CD4-positive, alpha-beta T cell treated with Interferon gamma for 1 hour (primary cell): ENCODE measurements at regions not wholly inside any gene's neighbourhood (a gene's known extent, or its start where the extent isn't known, plus 50 kb on each side); places are given as distances from the start of the nearest gene placed in this dataset.
"Not testable (repeated sequence)": the region's sequence is repeated elsewhere in the genome, so short reads cannot be mapped to it uniquely, and the experiment has no call there.

Experiments
- DNase-seq: peaks from one replicate; pipeline ENCODE4 v3.0.0-alpha.2; 2020

DNA sequence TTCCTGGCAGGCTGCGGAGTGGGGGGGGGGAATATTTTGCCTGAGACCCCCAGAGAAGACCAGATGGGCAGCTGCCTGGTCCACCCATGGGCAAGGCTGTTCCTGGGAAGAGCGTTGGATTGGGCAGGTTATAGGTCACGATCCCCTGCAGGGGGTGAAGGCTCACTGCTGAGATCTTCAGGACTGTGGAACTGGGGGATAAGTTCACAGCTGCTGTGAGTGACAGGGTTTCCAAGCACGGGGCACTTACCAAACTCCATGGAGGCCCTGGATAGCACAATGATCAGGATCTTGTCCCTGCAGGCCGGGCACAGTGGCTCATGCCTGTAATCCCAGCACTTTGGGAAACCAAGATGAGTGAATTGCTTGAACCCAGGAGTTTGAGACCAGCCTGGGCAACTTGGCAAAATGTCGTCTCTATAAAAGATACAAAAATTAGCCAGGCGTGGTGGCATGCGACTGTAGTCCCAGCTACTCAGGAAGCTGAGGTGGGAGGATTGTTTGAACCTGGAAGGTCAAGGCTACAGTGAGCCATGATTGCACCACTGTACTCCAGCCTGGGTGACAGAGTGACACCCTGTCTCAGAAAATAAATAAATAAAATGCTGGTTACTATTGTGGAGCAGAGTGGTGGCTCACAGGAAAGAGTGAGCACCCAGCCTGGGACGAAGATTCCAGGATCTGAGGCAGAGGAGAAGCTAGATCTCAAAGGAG lies 68.0 kb upstream of the HELT start:
- no peak for DNase-seq

DNA sequence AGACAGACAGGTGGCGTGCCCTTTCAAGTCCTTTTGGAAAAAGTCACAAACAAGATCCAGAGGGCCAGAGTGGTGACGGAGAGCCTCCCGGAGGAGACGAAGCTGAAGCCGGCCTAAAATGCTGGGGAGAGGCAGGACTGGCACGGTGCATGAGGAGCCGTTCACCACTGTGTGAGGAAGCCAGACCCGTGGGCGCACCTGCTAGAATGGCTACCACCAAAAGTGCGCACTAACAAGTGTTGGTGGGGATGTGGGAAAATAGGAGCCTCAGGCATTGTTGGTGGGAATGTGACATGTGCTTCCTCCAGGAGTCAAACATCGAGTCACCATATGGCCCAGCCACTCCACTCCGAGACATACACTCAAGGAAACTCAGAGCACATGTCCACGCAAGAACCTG lies 67.4 kb upstream of the HELT start:
- no peak for DNase-seq

DNA sequence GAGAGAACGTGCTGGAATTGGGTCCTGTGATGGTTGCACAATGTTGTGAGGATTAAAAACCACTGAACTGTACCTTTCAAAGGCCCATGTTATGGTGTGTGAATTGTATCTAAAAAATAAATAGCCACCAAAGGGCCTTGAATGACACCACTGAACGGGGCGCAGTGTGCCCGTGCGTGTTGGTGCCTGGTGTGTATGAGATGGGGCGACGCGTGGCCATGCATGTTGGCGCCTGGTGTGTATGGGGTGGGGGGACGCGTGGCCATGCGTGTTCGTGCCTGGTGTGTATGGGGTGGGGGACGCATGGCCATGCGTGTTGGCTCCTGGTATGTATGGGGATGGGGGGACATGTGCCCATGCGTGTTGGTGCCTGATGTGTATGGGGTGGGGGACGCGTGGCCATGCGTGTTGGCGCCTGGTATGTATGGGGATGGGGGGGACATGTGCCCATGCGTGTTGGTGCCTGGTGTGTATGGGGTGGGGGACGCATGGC lies 66.6 kb upstream of the HELT start:
- DNase-seq: no peak

GRCh38 chr4:184952522-184952921 lies 65.8 kb upstream of the HELT start:
- no peak for DNase-seq

DNA sequence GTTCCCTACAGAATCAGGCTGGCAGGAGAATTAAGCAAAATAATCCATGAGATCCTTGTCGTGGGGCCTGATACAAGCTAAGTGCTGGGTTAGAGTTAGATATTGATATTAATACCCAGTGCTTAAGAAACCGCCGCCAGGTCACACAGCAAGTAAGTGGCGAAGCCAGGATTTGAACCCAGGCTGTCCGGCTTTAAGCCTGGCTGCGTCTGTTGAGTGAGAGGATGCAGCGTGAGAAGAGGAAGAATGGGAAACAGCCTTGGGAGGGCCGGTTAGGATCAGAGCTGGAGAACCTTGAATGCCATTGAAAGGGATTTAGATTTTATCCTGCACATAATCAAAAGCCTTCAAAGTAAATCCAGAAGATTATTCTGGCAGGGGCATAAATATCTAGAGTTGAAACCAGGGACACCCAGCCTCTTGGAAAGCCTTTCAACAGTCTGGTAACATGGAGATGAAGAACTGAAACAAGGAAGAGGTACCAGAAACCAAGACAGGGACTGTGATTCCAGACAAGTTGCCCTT lies 64.8 kb upstream of the HELT start:
- no peak for DNase-seq

DNA sequence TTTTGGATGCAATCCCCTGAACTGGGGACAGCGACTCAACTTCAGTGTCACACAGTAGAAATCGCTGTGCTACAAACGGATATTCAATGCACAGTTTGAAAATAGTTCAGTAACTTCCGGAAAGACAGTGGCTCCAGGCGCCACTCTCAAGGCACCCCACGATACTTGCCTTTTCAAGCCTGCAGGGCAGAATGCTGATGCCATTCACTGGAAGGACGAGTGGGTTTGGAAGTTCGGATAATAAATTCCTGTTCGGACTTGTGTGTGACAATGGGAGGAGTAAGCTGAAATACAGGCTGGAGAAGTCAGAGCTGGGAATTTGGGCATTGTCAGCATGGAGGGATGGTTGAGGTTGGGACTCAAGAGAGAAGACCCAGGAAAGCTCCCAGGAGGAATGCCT lies 64.3 kb upstream of the HELT start:
- no peak for DNase-seq

DNA sequence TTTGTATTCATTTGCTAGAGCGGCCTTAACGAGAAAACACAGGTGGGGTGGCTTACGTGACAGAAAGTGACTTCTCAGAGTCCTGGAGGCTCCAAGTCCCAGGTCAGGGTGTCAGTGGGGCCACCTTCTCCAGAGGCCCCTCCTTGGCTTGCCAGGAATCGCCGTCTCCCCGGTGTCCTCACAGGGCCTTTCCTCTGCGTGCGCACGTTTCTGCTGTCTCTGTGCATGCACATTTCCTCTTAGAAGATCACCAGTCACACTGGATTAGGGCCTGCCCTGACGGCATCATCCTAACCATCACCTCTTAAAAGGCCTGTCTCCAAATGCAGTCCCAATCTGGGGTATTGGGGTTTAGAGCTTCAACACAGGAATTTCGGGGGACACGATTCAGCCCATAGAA lies 63.8 kb upstream of the HELT start:
- no peak for DNase-seq

GRCh38 chr4:184955116-184955515 lies 63.2 kb upstream of the HELT start:
- DNase-seq: no peak

DNA sequence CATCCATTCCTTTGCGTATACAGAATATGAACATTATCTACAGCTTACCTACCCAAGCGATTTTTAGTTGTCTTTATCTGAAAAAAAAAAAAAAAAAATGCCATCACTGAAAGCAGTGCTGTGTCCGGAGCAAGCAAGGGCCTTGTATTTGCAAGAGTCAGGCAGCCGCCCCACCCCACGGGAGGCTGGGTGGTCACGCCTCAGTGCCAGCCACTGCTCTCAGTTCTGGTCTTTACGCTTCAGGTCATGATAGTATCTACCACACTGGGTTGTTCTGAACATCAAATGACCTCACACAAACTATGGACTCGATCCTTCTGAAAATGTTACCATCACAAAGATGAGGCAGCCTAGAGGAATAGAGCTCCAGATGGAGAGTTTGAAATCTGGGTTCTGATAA lies 62.7 kb upstream of the HELT start:
- no peak for DNase-seq

DNA sequence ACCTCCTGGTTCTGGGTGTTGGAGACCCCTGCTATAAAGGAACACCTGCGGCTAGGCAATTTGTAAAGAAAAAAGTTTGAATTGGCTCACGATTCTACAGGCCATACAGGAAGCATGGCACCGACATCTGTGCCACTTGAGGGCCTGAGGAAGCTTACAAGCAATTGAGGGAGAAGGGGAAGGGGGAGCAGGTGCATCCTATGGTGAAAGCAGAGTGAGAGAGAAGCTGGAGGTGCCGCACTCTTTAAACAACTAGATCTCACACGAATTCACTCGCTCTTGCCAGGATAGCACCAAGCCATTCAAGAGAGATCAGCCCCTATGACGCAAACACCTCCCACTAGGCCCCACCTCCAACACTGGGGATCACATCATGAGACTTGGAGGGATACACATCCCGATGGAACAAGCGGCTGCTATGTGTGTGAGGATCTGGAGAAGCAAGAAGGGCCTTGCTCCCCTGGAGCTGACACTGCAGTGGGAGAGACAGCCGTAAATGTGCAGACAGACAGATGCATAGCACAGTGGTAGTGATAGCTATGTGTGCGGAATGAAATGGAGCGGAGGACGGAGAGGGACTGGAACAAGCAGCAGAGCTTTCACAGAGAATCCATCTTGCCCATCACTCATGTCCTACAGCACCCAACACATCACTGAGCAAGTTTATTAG lies 60.7 kb upstream of the HELT start:
- no peak for DNase-seq

DNA sequence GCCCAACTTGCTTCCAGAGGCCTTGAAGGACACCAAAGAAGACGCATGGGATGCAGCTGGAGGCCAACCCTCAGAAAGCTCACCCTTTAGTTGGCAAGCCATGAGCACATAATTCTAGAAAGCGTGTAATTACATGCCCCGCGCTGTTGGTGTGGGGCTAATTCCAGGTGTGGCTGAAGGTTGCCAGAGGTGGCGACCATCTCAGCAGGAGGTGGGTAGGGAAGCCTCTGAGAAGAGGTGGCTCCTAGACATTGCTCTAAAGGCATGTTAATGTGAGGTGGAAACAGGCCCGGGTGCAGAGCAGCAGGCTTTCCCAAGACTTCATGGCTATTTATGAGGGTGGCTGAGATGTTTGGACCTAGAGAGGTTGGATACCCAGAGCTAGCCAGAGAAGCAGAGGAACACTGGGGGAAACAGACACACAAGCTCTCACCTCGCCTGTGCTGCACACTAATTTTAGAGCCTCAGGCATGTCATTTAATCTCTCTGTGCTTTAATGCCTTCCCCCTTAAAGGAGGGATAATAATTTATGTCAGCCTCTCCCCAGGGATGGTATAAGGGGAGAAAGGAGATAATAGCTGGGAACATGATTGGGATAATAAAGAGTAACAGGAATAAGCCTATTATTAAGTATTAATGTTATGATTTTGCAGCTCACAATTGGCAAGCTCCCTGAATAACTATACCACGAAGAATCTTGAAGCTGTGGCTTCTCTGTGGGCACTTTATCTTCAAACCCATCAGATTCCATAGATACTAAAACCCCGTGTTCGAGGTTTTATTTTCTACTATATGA lies 60.0 kb upstream of the HELT start:
- DNase-seq: no peak

DNA sequence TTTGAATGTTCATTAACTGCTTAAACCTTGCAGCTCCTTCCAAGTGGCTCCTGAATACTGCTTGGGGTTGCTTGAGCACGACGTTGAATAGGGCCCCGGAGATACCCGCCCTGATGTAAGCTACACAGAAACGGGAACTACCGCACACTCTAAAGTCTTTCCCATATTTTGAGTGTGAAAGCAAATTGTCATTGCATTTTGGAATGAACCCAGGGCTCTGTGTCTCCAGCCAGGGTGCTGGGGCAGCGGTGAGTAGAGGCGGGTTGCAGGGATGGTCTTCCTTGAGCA lies 59.4 kb upstream of the HELT start:
- no peak for DNase-seq

- DNase-seq: no peak
Observed at GRCh38 chr4:184959309-184959708, 59.0 kb upstream of the HELT start.

DNA sequence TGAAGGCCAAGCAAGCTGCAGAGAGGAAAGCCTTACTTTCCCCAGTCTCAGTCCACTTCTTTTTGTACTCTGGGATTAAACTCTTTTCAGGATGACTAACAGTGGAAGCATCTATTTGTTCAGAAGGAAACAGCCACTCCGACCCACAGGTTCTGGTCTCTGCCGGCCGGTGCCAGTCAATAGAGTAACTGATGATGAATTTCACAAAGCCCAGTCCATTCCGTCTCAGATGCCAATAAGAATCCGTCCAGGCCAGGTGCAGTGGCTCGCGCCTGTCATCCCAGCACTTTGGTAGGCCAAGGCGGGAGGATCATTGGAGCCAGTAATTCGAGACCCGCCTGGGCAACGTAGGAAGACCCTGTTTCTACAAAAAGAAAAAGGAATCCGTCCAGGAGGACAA lies 58.5 kb upstream of the HELT start:
- DNase-seq: no peak

DNA sequence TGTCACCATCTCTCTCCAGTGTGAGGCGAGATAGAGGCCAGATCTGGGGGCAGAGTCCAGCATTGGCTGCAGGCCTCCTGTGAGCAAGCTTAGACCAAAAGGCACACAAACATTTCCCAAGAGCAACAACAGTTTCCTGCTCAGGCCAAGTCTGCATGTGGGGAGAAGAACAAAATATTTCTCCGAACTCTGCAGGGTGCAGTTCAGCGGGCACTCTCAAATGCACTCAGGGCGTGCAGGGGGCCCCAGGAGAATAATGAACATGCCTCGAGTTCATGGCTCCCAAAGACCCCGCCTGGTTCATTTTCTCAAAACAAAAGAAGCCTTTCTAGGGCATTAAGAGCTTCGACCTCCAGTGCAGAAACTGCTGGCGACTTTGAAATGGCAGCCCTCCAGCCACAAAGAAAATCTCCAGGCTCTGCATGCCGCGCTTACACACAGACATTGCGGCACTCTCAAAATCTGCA lies 57.8 kb upstream of the HELT start:
- no peak for DNase-seq

- DNase-seq: no peak
Observed at GRCh38 chr4:184961660-184962059, 56.6 kb upstream of the HELT start.

GRCh38 chr4:184962125-184962638 lies 56.1 kb upstream of the HELT start:
- no peak for DNase-seq

- DNase-seq: not testable (repeated sequence)
Observed at GRCh38 chr4:184965230-184966050, 52.9 kb upstream of the HELT start.

DNA sequence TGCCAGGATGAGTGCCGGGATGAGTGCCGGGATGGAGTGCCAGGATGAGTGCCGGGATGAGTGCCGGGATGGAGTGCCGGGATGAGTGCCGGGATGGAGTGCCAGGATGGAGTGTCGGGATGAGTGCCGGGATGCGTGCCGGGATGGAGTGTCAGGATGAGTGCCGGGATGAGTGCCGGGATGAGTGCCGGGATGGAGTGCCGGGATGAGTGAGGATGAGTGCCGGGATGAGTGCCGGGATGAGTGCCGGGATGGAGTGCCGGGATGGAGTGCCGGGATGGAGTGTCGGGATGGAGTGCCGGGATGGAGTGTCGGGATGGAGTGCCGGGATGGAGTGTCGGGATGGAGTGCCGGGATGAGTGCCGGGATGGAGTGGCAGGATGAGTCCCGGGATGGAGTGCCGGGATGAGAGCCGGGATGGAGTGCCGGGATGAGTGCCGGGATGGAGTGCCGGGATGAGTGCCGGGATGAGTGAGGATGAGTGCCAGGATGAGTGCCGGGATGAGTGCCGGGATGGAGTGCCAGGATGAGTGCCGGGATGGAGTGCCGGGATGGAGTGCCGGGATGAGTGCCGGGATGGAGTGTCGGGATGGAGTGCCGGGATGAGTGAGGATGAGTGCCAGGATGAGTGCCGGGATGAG lies 52.1 kb upstream of the HELT start:
- DNase-seq: not testable (repeated sequence)

- not testable (repeated sequence) for DNase-seq
Observed at GRCh38 chr4:184967699-184968098, 50.6 kb upstream of the HELT start.

- no peak for DNase-seq
Observed at GRCh38 chr4:184968366-184968765, 49.9 kb upstream of the HELT start.
